Loucy (cell line): ENCODE measurements at regions not wholly inside any gene's neighbourhood (a gene's known extent, or its start where the extent isn't known, plus 50 kb on each side); places are given as distances from the start of the nearest gene placed in this dataset.

Source experiments
- H2AFZ ChIP-seq: fragments of 200-600 bp; sonication (generic); 2 replicates; pipeline ENCODE4 v1.6.0; 2016; ENCODE audit warnings: antibody characterized with exemption, mild to moderate bottlenecking, low read length, moderate library complexity
- H3F3A ChIP-seq: fragments of 200-600 bp; 2 replicates; pipeline ENCODE4 v1.6.0; 2016; ENCODE audit warnings: antibody characterized with exemption, low read depth, mild to moderate bottlenecking
- H3K27me3 ChIP-seq: fragments of 200-600 bp; sonication (generic); 2 replicates; pipeline ENCODE4 v1.6.1; 2014; ENCODE audit warnings: low read length, mild to moderate bottlenecking; ENCODE audit not compliant: insufficient read depth, poor library complexity, severe bottlenecking
- H3K36me3 ChIP-seq: fragments of 200-600 bp; sonication (generic); 2 replicates; pipeline ENCODE4 v1.6.1; 2016; ENCODE audit warnings: low read length; ENCODE audit not compliant: insufficient read depth
- H3K4me1 ChIP-seq: fragments of 200-600 bp; sonication (generic); 2 replicates; pipeline ENCODE4 v1.5.1; 2014; ENCODE audit warnings: low read length, mild to moderate bottlenecking; ENCODE audit not compliant: insufficient read depth, poor library complexity, severe bottlenecking
- H3K4me2 ChIP-seq: fragments of 200-600 bp; sonication (generic); 2 replicates; pipeline ENCODE4 v1.6.0; 2014; ENCODE audit warnings: antibody characterized with exemption, low read length, low read depth, mild to moderate bottlenecking; ENCODE audit not compliant: poor library complexity, severe bottlenecking
- H3K4me3 ChIP-seq: fragments of 200-600 bp; sonication (generic); 2 replicates; pipeline ENCODE4 v1.5.1; 2014; ENCODE audit warnings: low read length, mild to moderate bottlenecking, mixed read lengths; ENCODE audit not compliant: poor library complexity, severe bottlenecking
- H3K79me2 ChIP-seq: fragments of 200-600 bp; sonication (generic); 2 replicates; pipeline ENCODE4 v1.6.1; 2014; ENCODE audit warnings: low read length; ENCODE audit not compliant: insufficient read depth
- H3K9ac ChIP-seq: fragments of 200-600 bp; sonication (generic); 2 replicates; pipeline ENCODE4 v1.6.0; 2014; ENCODE audit warnings: mild to moderate bottlenecking, low read depth, low read length, moderate library complexity; ENCODE audit not compliant: poor library complexity, severe bottlenecking
- H3K9me2 ChIP-seq: fragments of 200-600 bp; sonication (generic); replicated peaks from 2 replicates; pipeline ENCODE4 v1.6.1; 2016; ENCODE audit warnings: low read depth, low read length, mixed read lengths
- H3K9me3 ChIP-seq: fragments of 200-600 bp; sonication (generic); 2 replicates; pipeline ENCODE4 v1.6.1; 2014; ENCODE audit warnings: mild to moderate bottlenecking, antibody characterized with exemption, low read length, low read depth; ENCODE audit not compliant: insufficient read depth
- H4K20me1 ChIP-seq: fragments of 200-600 bp; sonication (generic); 2 replicates; pipeline ENCODE4 v1.6.0; 2014; ENCODE audit warnings: antibody characterized with exemption, low read length, mild to moderate bottlenecking; ENCODE audit not compliant: insufficient read depth, poor library complexity, severe bottlenecking
- CTCF ChIP-seq: fragments of 200-600 bp; sonication (generic); conservative IDR thresholded peaks from 2 replicates; pipeline ENCODE4 v1.5.1; 2014; ENCODE audit warnings: mild to moderate bottlenecking, antibody characterized with exemption, low read length
- EZH2phosphoT487 ChIP-seq: fragments of 200-600 bp; IDR thresholded peaks from 2 replicates; pipeline ENCODE4 v1.6.1; 2018; ENCODE audit warnings: antibody characterized with exemption, mild to moderate bottlenecking, moderate library complexity, borderline replicate concordance

- H3K4me3 ChIP-seq, result no peak overlapping the region
- TF ChIP-seq EZH2phosphoT487 (no peak), CTCF (no peak)
- H3K36me3 ChIP-seq, result no peaks in the 10 kb centered on the region
- no peaks in the 10 kb centered on the region for H3K9me2 ChIP-seq
- H2AFZ ChIP-seq, result no peak overlapping the region
- no peak overlapping the region for H3K9ac ChIP-seq
- no peaks in the 10 kb centered on the region for H3F3A ChIP-seq
- no peaks in the 10 kb centered on the region for H3K9me3 ChIP-seq
- no peak overlapping the region for H3K4me2 ChIP-seq
- no peaks in the 10 kb centered on the region for H3K4me1 ChIP-seq
- H3K27me3 ChIP-seq, result no peaks in the 10 kb centered on the region
- no peaks in the 10 kb centered on the region for H3K79me2 ChIP-seq
- H4K20me1 ChIP-seq, result no peaks in the 10 kb centered on the region
These were observed 151.5 kb upstream of the PKDCC start for GRCh38 chr2:41896186-41896846.

GRCh38 chr2:41899189-41899588 lies 148.6 kb upstream of the PKDCC start:
- TF ChIP-seq CTCF (no peak), EZH2phosphoT487 (no peak)
- no peaks in the 10 kb centered on the region for H3K9me3 ChIP-seq
- no peaks in the 10 kb centered on the region for H3K27me3 ChIP-seq
- H3K4me3 ChIP-seq, result no peak overlapping the region
- H3K9ac ChIP-seq, result no peak overlapping the region
- no peaks in the 10 kb centered on the region for H3F3A ChIP-seq
- no peaks in the 10 kb centered on the region for H3K36me3 ChIP-seq
- H3K4me2 ChIP-seq, result no peak overlapping the region
- no peaks in the 10 kb centered on the region for H3K79me2 ChIP-seq
- no peaks in the 10 kb centered on the region for H4K20me1 ChIP-seq
- H2AFZ ChIP-seq, result no peak overlapping the region
- H3K4me1 ChIP-seq, result no peaks in the 10 kb centered on the region
- H3K9me2 ChIP-seq, result no peaks in the 10 kb centered on the region

- Histone ChIP-seq H3K79me2 (no peaks in the 10 kb centered on the region), H3K4me3 (no peak overlapping the region), H3K9me2 (no peaks in the 10 kb centered on the region), H3K4me2 (no peak overlapping the region), H3F3A (no peaks in the 10 kb centered on the region), H3K9me3 (no peaks in the 10 kb centered on the region), H3K4me1 (no peaks in the 10 kb centered on the region), H3K27me3 (no peaks in the 10 kb centered on the region), H3K9ac (no peak overlapping the region), H4K20me1 (no peaks in the 10 kb centered on the region), H3K36me3 (no peaks in the 10 kb centered on the region), H2AFZ (no peak overlapping the region)
- no peak for TF ChIP-seq CTCF
- TF ChIP-seq EZH2phosphoT487, result no peak
These were observed 147.7 kb upstream of the PKDCC start for GRCh38 chr2:41900101-41900577.
